GM18870 (cell line): ENCODE measurements at regions not wholly inside any gene's neighbourhood (a gene's known extent, or its start where the extent isn't known, plus 50 kb on each side); places are given as distances from the start of the nearest gene placed in this dataset.

Experiments used
- ATAC-seq: cut with Tn5 transposase; IDR thresholded peaks from one replicate; pipeline ENCODE4 v1.9.1; 2021; ENCODE audit warnings: moderate library complexity; ENCODE audit not compliant: unreplicated experiment

- ATAC-seq, result no peak
These were observed 364.5 kb upstream of the DAB1 start for GRCh38 chr1:57788313-57788712.

GRCh38 chr1:57784356-57784755 lies 360.5 kb upstream of the DAB1 start:
- ATAC-seq, result no peak

GRCh38 chr1:57782357-57782756 lies 358.5 kb upstream of the DAB1 start:
- no peak for ATAC-seq

- ATAC-seq, result no peak
These were observed 348.8 kb upstream of the DAB1 start for GRCh38 chr1:57772580-57773195.

GRCh38 chr1:57770772-57771171 lies 346.9 kb upstream of the DAB1 start:
- no peak for ATAC-seq

GRCh38 chr1:57770236-57770635 lies 346.4 kb upstream of the DAB1 start:
- no peak for ATAC-seq

- no peak for ATAC-seq
These were observed 337.8 kb upstream of the DAB1 start for GRCh38 chr1:57761628-57762027.

GRCh38 chr1:57752843-57753242 lies 329.0 kb upstream of the DAB1 start:
- no peak for ATAC-seq

GRCh38 chr1:57748719-57749118 lies 324.9 kb upstream of the DAB1 start:
- no peak for ATAC-seq

GRCh38 chr1:57747818-57748217 lies 324.0 kb upstream of the DAB1 start:
- ATAC-seq, result no peak

- ATAC-seq, result peak; percentile 97
These were observed 317.7 kb upstream of the DAB1 start for GRCh38 chr1:57741521-57741920.

GRCh38 chr1:57736940-57737339 lies 313.1 kb upstream of the DAB1 start:
- ATAC-seq, result no peak

- no peak for ATAC-seq
These were observed 305.3 kb upstream of the DAB1 start for GRCh38 chr1:57729181-57729580.

GRCh38 chr1:57727121-57727520 lies 303.3 kb upstream of the DAB1 start:
- no peak for ATAC-seq

GRCh38 chr1:57725318-57725717 lies 301.5 kb upstream of the DAB1 start:
- no peak for ATAC-seq

- no peak for ATAC-seq
These were observed 300.7 kb upstream of the DAB1 start for GRCh38 chr1:57724535-57724934.

GRCh38 chr1:57722285-57722978 lies 298.6 kb upstream of the DAB1 start:
- ATAC-seq, result no peak

GRCh38 chr1:57721001-57721400 lies 297.1 kb upstream of the DAB1 start:
- ATAC-seq, result no peak

- no peak for ATAC-seq
These were observed 295.4 kb upstream of the DAB1 start for GRCh38 chr1:57719274-57719673.

- no peak for ATAC-seq
These were observed 289.6 kb upstream of the DAB1 start for GRCh38 chr1:57713501-57713900.

GRCh38 chr1:57712846-57713245 lies 289.0 kb upstream of the DAB1 start:
- no peak for ATAC-seq

- ATAC-seq, result no peak
These were observed 287.5 kb upstream of the DAB1 start for GRCh38 chr1:57711326-57711725.

- ATAC-seq, result no peak
These were observed 283.8 kb upstream of the DAB1 start for GRCh38 chr1:57707631-57708030.
